ENCODE measurements at regions not wholly inside any gene's neighbourhood (a gene's known extent, or its start where the extent isn't known, plus 50 kb on each side); places are given as distances from the start of the nearest gene placed in this dataset.

DNA sequence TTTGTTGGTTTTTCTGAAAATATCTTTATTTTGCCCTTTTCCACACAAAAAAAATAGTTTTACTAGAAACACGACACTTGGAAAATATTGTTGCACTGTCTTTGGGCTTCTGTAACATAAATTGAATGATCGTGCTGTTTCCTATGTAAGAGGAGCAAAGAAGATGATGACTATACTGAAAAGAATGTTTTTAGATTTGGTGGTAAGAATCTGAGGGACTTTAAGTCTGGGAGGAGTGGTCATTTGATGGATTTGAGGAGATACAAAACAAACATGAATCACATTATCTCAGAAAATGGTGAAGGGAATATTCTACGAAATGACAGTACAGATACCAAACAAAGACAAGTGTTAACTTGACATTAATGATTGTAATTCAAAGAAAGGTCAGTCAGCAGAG, 328.8 kb downstream of the ADAM29 start:
- CTCF ChIA-PET: no interaction called here
- no peak for DNase-seq
- POLR2A ChIA-PET: no interaction called here
- ATAC-seq: no peak
- H3K9me3 Mint-ChIP-seq (ENCODE audit: insufficient read depth): no peaks in the 10 kb centered on the region
- no peak overlapping the region for H3K27ac Mint-ChIP-seq
- no peaks in the 10 kb centered on the region for H3K4me1 Mint-ChIP-seq (ENCODE audit: low read depth)
- H3K4me3 Mint-ChIP-seq: no peak overlapping the region
- no peaks in the 10 kb centered on the region for H3K36me3 Mint-ChIP-seq (ENCODE audit: low read depth)
- H3K27me3 Mint-ChIP-seq (ENCODE audit: low read depth): no peaks in the 10 kb centered on the region

DNA sequence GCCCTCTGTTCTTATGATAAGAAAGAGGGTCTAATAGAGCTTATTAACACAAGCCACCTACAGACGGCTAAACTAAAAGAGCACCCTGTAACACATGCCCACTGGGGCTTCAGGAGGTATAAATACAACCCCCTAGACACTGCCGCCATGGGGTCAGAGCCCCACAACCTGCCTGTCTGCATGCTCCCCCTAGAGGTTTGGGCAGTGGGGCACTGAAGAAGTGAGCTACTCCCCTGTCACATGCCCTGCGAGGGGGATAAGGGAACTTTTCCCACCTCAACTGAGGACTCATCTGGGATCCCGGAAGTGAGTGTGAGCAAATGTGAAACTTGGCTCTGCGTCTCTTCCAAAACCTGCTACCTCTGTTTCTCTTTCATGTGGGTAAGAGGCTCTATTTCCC, 334.5 kb downstream of the ADAM29 start:
- Mint-ChIP-seq H3K4me3 (no peak overlapping the region), H3K4me1 (ENCODE audit: low read depth) (no peaks in the 10 kb centered on the region), H3K27me3 (ENCODE audit: low read depth) (no peaks in the 10 kb centered on the region), H3K27ac (no peak overlapping the region), H3K36me3 (ENCODE audit: low read depth) (no peaks in the 10 kb centered on the region), H3K9me3 (ENCODE audit: insufficient read depth) (no peaks in the 10 kb centered on the region)
- no peak for DNase-seq
- no peak for ATAC-seq
- ChIA-PET CTCF (no interaction called here), POLR2A (no interaction called here)

DNA sequence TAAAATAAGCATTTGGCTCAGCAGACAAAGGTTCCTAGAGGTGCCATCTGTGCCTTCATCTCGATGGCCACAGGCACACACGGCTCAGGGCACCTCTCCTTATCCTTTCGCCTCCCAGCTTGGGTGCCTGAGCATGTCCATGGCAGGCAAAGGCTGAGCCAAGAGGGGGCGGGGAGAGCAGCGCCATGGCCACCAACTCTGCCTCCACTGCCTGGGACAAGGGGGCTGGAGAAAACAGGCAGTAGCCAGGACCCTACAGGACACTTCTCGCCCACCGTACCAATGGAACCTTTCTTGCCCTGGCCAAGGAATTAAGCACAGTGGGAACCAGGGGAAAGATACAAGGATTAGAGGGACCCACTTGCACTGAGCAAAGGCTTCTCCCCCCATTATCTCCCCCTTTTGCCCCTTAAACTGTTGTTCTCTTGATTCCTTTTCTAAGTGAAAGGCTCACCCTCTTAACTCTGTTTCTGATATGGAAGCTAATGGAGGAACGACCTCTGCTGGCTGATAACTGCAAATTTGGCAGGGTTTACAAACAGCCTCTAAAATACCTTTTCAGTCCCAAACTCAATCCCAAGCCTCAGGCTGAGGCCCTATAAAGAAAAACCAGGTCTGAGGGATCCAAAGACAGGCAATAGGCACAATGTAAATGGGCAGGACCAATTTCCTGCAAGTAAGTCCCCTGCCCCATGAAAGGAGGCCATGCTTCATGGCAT, 335.2 kb downstream of the ADAM29 start:
- Mint-ChIP-seq H3K4me3 (no peak overlapping the region), H3K27me3 (ENCODE audit: low read depth) (no peaks in the 10 kb centered on the region), H3K4me1 (ENCODE audit: low read depth) (no peaks in the 10 kb centered on the region), H3K36me3 (ENCODE audit: low read depth) (no peaks in the 10 kb centered on the region), H3K9me3 (ENCODE audit: insufficient read depth) (no peaks in the 10 kb centered on the region), H3K27ac (no peak overlapping the region)
- ATAC-seq: no peak
- POLR2A ChIA-PET: no interaction called here
- DNase-seq: no peak
- CTCF ChIA-PET: no interaction called here

GRCh38 chr4:175263537-175263936, 345.4 kb downstream of the ADAM29 start:
- H3K27ac Mint-ChIP-seq: no peak overlapping the region
- H3K36me3 Mint-ChIP-seq (ENCODE audit: low read depth): no peaks in the 10 kb centered on the region
- no peaks in the 10 kb centered on the region for H3K27me3 Mint-ChIP-seq (ENCODE audit: low read depth)
- no peaks in the 10 kb centered on the region for H3K4me1 Mint-ChIP-seq (ENCODE audit: low read depth)
- no peak overlapping the region for H3K4me3 Mint-ChIP-seq
- no peak for DNase-seq
- ATAC-seq: no peak
- ChIA-PET POLR2A (no interaction called here), CTCF (no interaction called here)
- H3K9me3 Mint-ChIP-seq (ENCODE audit: insufficient read depth): no peaks in the 10 kb centered on the region

DNA sequence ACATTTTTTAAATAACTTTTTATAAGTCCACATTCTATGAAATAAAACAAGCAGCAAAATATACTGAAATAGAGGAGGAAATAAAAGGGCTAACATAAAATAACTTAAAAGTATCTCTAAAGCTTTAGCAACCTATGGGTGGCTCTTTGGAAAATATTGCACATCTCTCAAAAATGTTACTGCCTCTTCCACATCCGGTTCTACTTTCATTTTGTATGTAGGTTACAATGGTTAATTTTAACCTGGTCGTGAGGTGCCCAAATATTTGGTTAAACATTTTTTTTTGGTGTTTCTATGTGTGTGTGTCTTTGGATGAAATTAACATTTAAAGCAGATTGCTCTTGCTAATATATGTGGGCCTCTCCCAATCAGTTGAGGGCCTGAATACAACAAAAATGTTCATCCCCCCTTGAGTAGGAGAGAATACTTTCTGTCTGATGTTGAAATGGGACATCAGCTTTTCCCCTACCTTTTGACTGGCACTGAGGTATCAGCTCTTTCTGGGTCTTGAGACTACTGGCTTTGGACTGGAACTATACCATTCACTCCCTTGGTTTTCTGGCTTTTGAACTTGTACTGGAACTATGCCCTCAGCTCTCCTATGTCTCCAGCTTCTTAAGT, 353.0 kb downstream of the ADAM29 start:
- Mint-ChIP-seq H3K9me3 (ENCODE audit: insufficient read depth) (no peaks in the 10 kb centered on the region), H3K27me3 (ENCODE audit: low read depth) (no peaks in the 10 kb centered on the region), H3K27ac (no peak overlapping the region), H3K4me3 (no peak overlapping the region), H3K4me1 (ENCODE audit: low read depth) (no peaks in the 10 kb centered on the region), H3K36me3 (ENCODE audit: low read depth) (no peaks in the 10 kb centered on the region)
- ChIA-PET CTCF (no interaction called here), POLR2A (no interaction called here)
- DNase-seq: no peak
- no peak for ATAC-seq

DNA sequence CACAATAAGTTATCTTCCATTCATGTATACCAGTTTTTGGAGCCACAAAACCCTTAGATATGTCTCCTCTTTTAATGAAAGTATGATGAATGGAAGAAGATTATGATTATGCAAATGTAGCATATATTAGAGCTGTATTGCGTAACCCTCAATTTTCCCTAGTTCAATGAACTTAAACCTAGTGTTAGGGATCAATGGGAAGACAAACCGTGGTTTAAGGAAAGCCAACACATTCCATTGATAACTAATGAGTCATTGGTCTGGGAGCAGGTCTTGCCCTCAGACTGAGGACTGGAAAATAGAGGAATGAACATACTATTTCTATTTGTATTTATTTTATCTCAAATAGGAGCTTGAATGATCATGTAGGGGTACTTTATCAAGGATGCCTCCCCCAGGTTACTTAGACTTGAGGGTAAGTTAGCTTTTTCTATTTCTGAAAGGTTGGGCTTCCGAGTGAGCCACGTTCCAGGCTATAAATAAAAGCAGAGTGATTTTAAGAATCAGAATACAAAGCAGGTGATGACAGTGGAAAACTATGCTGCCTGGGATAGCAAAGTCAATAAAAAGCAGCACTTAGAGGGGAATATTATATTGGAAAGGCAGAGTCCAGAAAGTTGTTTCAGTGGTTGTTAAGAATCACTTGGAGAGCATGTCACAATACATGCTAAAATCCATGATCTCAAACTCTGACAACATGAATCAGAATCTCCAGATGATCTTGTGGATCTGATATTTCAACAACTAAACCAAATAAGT, 356.0 kb downstream of the ADAM29 start:
- H3K9me3 Mint-ChIP-seq (ENCODE audit: insufficient read depth): no peaks in the 10 kb centered on the region
- H3K27ac Mint-ChIP-seq: no peak overlapping the region
- ChIA-PET CTCF (no interaction called here), POLR2A (no interaction called here)
- no peaks in the 10 kb centered on the region for H3K27me3 Mint-ChIP-seq (ENCODE audit: low read depth)
- no peaks in the 10 kb centered on the region for H3K4me1 Mint-ChIP-seq (ENCODE audit: low read depth)
- ATAC-seq (no peak), DNase-seq (no peak)
- no peak overlapping the region for H3K4me3 Mint-ChIP-seq
- H3K36me3 Mint-ChIP-seq (ENCODE audit: low read depth): no peaks in the 10 kb centered on the region

DNA sequence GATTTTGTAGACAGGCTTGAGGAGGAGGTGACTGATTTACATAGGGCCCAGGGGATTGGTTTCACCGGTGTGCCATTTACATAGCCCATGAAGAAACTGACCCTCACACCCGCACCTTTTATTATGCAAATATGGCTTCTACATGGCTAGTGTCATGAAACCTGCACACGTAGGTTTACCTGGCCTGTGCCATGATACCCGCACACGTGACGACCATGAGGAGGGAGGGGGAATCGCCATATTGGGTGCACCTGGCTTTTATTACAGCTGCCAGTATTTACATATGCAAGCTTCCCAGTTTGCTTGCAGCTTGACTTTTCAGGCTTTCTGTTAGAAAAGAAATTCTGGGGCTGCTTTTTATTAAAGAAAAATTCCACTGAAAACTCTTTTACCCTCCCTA, 359.7 kb downstream of the ADAM29 start:
- Mint-ChIP-seq H3K27me3 (ENCODE audit: low read depth) (no peaks in the 10 kb centered on the region), H3K9me3 (ENCODE audit: insufficient read depth) (no peaks in the 10 kb centered on the region), H3K36me3 (ENCODE audit: low read depth) (no peaks in the 10 kb centered on the region), H3K4me3 (no peak overlapping the region), H3K4me1 (ENCODE audit: low read depth) (no peaks in the 10 kb centered on the region), H3K27ac (no peak overlapping the region)
- CTCF ChIA-PET: no interaction called here
- POLR2A ChIA-PET: no interaction called here
- no peak for ATAC-seq
- DNase-seq: no peak

DNA sequence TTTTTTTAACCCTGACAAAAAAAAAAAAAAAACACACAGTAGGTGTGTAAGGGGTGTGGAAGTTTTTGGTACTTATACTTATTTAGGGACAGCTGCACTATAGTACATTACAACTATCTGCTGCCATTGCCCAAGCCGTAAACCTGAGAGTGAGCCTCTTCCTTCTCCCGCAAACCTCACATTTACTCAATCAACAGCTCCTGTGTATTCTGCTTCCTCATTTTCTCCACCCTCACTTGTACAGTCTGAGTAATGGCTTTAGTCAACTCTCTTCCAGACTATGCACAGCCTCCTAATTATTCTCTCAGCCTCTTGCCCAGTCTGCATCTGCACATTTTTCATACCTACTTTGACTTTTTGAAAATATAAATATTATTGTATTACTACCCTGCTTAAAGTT, 362.0 kb downstream of the ADAM29 start:
- Mint-ChIP-seq H3K4me3 (no peak overlapping the region), H3K9me3 (ENCODE audit: insufficient read depth) (no peaks in the 10 kb centered on the region), H3K27me3 (ENCODE audit: low read depth) (no peaks in the 10 kb centered on the region), H3K27ac (no peak overlapping the region), H3K36me3 (ENCODE audit: low read depth) (no peaks in the 10 kb centered on the region), H3K4me1 (ENCODE audit: low read depth) (no peaks in the 10 kb centered on the region)
- POLR2A ChIA-PET: no interaction called here
- CTCF ChIA-PET: no interaction called here
- no peak for ATAC-seq
- DNase-seq: no peak

DNA sequence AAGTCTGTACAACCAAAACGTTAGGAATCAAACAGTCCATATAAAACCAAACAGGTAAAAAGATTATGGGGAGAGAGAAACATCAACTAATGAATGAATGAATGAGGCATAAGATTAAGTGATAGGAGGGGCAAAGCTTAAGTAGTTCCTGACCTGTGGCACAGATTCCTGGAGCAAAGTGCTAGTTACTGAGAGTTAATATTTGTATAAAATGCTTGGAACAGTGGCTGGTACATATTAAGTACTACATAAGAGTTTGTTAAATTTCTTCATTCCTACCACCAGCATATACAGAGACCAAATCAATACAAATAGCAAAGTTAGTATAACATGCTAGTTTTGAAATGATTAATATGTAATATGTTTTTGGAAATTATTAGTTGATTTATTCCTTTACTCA, 363.7 kb downstream of the ADAM29 start:
- Mint-ChIP-seq H3K27me3 (ENCODE audit: low read depth) (no peaks in the 10 kb centered on the region), H3K4me1 (ENCODE audit: low read depth) (no peaks in the 10 kb centered on the region), H3K4me3 (no peak overlapping the region), H3K27ac (no peak overlapping the region), H3K36me3 (ENCODE audit: low read depth) (no peaks in the 10 kb centered on the region), H3K9me3 (ENCODE audit: insufficient read depth) (no peaks in the 10 kb centered on the region)
- ChIA-PET POLR2A (no interaction called here), CTCF (no interaction called here)
- no peak for ATAC-seq
- no peak for DNase-seq

DNA sequence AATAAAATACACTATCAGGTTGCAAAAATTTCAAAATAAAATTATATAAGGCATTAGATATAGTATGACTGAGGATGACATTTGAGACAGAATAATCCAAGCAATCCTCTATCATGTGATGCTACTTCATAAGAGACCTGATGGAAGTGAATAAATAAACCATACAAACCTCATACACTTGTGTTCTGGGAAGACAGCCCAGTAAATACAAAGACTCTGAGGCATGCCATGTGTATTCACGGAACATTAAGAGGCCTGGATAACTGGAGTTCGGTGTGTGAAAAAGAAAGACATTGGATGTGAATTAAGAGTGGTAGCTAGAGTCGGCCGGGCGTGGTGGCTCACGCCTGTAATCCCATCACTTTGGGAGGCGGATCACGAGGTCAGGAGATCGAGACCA, 364.2 kb downstream of the ADAM29 start:
- H3K4me1 Mint-ChIP-seq (ENCODE audit: low read depth): no peaks in the 10 kb centered on the region
- H3K36me3 Mint-ChIP-seq (ENCODE audit: low read depth): no peaks in the 10 kb centered on the region
- ATAC-seq (no peak), DNase-seq (no peak)
- ChIA-PET CTCF (no interaction called here), POLR2A (no interaction called here)
- H3K27ac Mint-ChIP-seq: no peak overlapping the region
- H3K9me3 Mint-ChIP-seq (ENCODE audit: insufficient read depth): no peaks in the 10 kb centered on the region
- no peak overlapping the region for H3K4me3 Mint-ChIP-seq
- H3K27me3 Mint-ChIP-seq (ENCODE audit: low read depth): no peaks in the 10 kb centered on the region

DNA sequence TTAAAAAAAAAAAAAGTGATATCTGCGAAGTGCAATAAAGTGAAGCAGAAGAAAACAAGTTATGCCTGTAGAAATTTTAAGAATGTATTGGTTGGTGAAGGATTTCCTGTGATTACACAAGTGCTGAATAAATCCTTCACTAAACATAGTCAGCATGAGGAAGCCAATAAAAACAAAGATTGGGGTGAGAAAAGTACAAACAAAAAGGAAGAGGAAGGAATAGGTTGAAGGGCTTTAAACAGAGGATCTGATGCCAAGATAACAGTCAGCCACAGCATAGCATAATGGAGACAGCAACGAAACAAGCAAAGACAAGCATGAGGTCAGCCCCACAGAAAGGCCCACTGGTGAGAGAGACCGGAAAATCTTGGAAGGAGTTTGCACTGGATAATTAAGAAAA, 372.2 kb downstream of the ADAM29 start:
- ChIA-PET CTCF (no interaction called here), POLR2A (no interaction called here)
- ATAC-seq (no peak), DNase-seq (no peak)
- Mint-ChIP-seq H3K27me3 (ENCODE audit: low read depth) (no peaks in the 10 kb centered on the region), H3K4me1 (ENCODE audit: low read depth) (no peaks in the 10 kb centered on the region), H3K27ac (no peak overlapping the region), H3K4me3 (no peak overlapping the region), H3K9me3 (ENCODE audit: insufficient read depth) (no peaks in the 10 kb centered on the region), H3K36me3 (ENCODE audit: low read depth) (no peaks in the 10 kb centered on the region)

- Mint-ChIP-seq H3K4me1 (ENCODE audit: low read depth) (no peaks in the 10 kb centered on the region), H3K36me3 (ENCODE audit: low read depth) (no peaks in the 10 kb centered on the region), H3K27me3 (ENCODE audit: low read depth) (no peaks in the 10 kb centered on the region), H3K4me3 (no peak overlapping the region), H3K27ac (no peak overlapping the region), H3K9me3 (ENCODE audit: insufficient read depth) (no peaks in the 10 kb centered on the region)
- DNase-seq (no peak), ATAC-seq (no peak)
- CTCF ChIA-PET: no interaction called here
- POLR2A ChIA-PET: no interaction called here
These were observed 379.9 kb downstream of the ADAM29 start for GRCh38 chr4:175297965-175298565.

Measured in activated CD8-positive, alpha-beta T cell treated with anti-CD3 and anti-CD28 coated beads, Interleukin-2, amount 10 ng/mL, durations not matched to agents 7 days and 5 days (primary cell).